HG03469 (cell line): ENCODE measurements at regions not wholly inside any gene's neighbourhood (a gene's known extent, or its start where the extent isn't known, plus 50 kb on each side); places are given as distances from the start of the nearest gene placed in this dataset.

Experiments used
- ATAC-seq: cut with Tn5 transposase; IDR thresholded peaks from one replicate; pipeline ENCODE4 v1.9.1; 2021; ENCODE audit warnings: mild to moderate bottlenecking, moderate library complexity, moderate number of reproducible peaks; ENCODE audit not compliant: unreplicated experiment

GRCh38 chr17:77657839-77658238 is 300.7 kb upstream of the TNRC6C start:
- no peak for ATAC-seq

GRCh38 chr17:77660524-77660923 is 298.0 kb upstream of the TNRC6C start:
- no peak for ATAC-seq

GRCh38 chr17:77662833-77663232 is 295.7 kb upstream of the TNRC6C start:
- no peak for ATAC-seq

- no peak for ATAC-seq
Observed at GRCh38 chr17:77664097-77664729, 294.3 kb upstream of the TNRC6C start.

GRCh38 chr17:77665833-77666232 is 292.7 kb upstream of the TNRC6C start:
- no peak for ATAC-seq

GRCh38 chr17:77666462-77666861 is 292.0 kb upstream of the TNRC6C start:
- no peak for ATAC-seq

GRCh38 chr17:77666881-77667395 is 291.6 kb upstream of the TNRC6C start:
- ATAC-seq = no peak

- no peak for ATAC-seq
Observed at GRCh38 chr17:77667478-77667877, 291.0 kb upstream of the TNRC6C start.

GRCh38 chr17:77668518-77668917 is 290.0 kb upstream of the TNRC6C start:
- ATAC-seq = no peak

- no peak for ATAC-seq
Observed at GRCh38 chr17:77670173-77670572, 288.3 kb upstream of the TNRC6C start.

- ATAC-seq = no peak
Observed at GRCh38 chr17:77674358-77674757, 284.1 kb upstream of the TNRC6C start.

- ATAC-seq = no peak
Observed at GRCh38 chr17:77675411-77675810, 283.1 kb upstream of the TNRC6C start.

GRCh38 chr17:77675816-77676215 is 282.7 kb upstream of the TNRC6C start:
- ATAC-seq = no peak

GRCh38 chr17:77676237-77676661 is 282.3 kb upstream of the TNRC6C start:
- no peak for ATAC-seq

GRCh38 chr17:77677211-77677610 is 281.3 kb upstream of the TNRC6C start:
- no peak for ATAC-seq

- ATAC-seq = no peak
Observed at GRCh38 chr17:77677630-77678029, 280.9 kb upstream of the TNRC6C start.

- no peak for ATAC-seq
Observed at GRCh38 chr17:77679589-77679988, 278.9 kb upstream of the TNRC6C start.

GRCh38 chr17:77681861-77682260 is 276.6 kb upstream of the TNRC6C start:
- no peak for ATAC-seq

- ATAC-seq = no peak
Observed at GRCh38 chr17:77684803-77685798, 273.4 kb upstream of the TNRC6C start.

- ATAC-seq = no peak
Observed at GRCh38 chr17:77685881-77686486, 272.5 kb upstream of the TNRC6C start.

- no peak for ATAC-seq
Observed at GRCh38 chr17:77686903-77687302, 271.6 kb upstream of the TNRC6C start.
